LNCaP clone FGC (cell line): ENCODE measurements at regions not wholly inside any gene's neighbourhood (a gene's known extent, or its start where the extent isn't known, plus 50 kb on each side); places are given as distances from the start of the nearest gene placed in this dataset.

Experiments used
- DNase-seq: peaks from one replicate; pipeline ENCODE4 v3.0.0-alpha.2; 2011; ENCODE audit warnings: low read depth
- H3K4me3 ChIP-seq: 2 replicates; pipeline ENCODE4 v1.5.1; 2011; ENCODE audit warnings: mild to moderate bottlenecking, low read depth, low read length, control low read depth
- TF ChIP-seq, protein P1 (sequence below): IDR thresholded peaks from 2 replicates; pipeline ENCODE4 v1.5.1; 2012; ENCODE audit warnings: mild to moderate bottlenecking; ENCODE audit not compliant: control insufficient read depth, insufficient read depth; ENCODE audit errors: extremely low read depth

DNA sequence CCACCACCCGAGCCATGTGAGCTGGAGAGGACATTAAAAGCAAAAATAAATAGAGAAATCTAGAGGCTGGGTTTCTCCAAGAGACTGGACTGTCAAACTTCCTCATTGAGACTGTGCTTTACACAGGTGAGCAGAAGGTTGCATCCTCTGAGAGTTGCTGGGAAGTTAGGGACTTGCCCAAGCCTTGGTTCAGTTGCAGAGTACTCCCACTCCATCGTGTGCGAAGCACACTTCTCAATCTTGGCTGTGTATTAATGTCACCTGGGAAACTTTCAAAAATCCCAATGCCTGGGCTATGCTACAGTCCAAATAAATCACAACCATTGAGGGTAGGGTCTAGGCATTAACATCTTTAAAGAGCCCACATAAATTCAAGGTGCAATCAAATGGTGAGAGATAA, 89.2 kb downstream of the ZNF330 start:
- DNase-seq, result no peak
- TF ChIP-seq, protein P1, sequence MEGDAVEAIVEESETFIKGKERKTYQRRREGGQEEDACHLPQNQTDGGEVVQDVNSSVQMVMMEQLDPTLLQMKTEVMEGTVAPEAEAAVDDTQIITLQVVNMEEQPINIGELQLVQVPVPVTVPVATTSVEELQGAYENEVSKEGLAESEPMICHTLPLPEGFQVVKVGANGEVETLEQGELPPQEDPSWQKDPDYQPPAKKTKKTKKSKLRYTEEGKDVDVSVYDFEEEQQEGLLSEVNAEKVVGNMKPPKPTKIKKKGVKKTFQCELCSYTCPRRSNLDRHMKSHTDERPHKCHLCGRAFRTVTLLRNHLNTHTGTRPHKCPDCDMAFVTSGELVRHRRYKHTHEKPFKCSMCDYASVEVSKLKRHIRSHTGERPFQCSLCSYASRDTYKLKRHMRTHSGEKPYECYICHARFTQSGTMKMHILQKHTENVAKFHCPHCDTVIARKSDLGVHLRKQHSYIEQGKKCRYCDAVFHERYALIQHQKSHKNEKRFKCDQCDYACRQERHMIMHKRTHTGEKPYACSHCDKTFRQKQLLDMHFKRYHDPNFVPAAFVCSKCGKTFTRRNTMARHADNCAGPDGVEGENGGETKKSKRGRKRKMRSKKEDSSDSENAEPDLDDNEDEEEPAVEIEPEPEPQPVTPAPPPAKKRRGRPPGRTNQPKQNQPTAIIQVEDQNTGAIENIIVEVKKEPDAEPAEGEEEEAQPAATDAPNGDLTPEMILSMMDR, result no peak
- H3K4me3 ChIP-seq, result no peak overlapping the region

DNA sequence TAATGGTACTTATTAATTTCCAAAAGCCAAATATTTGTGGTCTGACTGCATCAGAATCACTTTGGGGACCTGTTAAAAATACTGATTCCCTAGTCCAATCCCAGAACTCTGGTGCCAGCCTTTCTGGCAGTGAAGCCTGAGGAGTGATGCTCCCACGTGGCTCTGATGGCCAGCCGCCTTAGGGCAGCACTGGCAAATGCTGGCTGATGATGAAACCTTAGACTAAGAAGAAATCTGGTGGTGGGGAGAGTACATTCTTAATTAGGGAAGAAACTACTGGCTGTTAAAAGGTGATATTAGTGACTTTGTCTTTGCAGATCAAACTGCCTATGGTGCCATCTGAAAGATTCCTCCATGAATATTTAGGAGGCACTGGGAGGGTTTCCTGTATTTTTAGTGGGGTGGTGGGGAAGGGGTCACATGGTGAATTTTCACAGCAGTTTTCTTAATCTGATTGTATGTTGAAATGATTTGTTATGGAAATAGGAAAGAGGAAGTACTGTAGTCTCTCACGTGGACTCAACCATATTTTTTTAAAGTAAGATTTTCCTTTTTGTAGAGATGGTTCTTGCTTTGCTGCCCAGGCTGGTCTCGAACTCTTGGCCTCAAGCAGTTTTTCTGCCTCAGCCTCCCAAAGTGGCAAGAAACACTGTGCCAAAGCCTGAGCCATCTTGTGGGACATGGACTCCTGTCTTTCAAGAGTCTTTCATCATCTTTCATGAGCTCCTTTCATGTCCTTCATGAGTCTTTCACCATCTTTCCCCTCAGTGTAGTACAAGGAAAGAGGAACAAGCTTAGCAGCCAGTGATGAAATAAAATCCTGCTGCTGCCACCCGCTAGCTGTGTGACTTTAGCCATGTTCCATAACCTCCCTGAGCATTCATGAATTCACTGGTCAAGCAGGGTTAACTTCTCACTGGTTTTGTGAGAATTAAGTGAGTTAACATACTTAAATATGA, 90.8 kb downstream of the ZNF330 start:
- TF ChIP-seq, protein P1, result no peak
- no peak for DNase-seq
- no peak overlapping the region for H3K4me3 ChIP-seq

DNA sequence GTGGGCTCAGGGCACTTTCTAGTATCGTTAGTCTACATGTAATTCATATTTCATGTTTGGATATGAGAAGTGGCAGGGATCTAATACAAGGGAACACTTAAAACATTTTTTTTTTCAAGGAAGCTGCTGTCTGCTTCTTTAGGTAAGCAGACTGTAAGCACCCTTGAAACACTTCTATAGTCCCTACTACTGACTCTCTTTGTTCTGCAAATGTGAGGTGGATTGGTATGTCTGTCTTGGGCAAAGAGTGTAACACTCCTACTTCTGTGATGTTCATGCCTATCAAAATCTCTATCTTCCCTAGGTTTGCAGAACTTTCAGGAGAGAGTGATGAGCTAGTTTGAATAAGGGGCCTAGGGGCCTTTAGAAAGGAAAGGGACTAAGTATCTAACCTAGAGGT, 93.9 kb downstream of the ZNF330 start:
- no peak for DNase-seq
- H3K4me3 ChIP-seq, result no peak overlapping the region
- TF ChIP-seq, protein P1, result no peak

DNA sequence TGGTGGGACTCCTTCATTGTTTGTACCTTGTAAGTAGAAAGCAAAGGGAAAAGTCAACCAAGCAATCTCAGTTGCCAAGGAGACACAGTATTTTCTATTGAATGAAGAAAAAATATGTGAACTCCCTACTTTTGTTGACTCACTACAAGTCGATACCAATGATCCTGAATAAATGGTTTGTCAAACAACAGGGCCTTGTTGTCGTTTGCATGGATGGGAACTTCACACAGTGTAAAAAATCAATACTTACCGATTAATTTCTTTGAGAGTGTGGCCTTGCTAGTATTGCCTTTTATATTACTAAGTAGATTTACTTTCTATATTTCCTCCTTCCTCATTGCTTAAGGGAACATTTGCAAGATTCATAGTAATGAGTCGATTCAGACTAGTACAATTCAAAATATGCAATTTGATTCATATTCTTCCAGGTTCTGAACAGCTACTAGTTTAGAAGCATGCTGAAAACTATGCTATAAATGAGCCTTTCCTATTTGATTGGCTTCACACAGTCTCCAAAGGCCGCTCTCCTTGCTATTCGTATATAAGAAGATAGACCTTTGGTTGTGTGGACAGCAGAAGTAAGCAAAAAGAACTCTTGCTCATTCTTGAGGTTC, 108.0 kb downstream of the ZNF330 start:
- H3K4me3 ChIP-seq, result no peak overlapping the region
- TF ChIP-seq, protein P1, result no peak
- DNase-seq, result no peak

DNA sequence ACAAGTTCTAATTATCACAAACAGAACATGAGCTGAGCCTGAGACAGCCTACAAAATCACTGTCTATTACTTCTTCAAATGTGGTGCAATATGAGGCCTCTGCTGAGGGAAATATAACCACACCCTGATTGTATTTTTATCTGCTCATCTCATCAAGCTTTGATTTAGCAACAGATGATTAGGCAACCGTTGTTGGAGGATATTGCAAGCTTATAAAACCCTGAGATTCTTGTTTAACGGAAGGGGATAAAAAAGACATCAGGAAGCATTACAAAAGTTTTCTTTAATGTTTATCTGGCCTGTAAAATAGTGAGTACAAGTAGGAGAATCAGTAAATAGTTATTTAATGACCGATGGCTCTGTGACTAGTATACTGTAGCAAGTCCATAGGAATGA, 108.5 kb downstream of the ZNF330 start:
- peak; percentile 79 for DNase-seq
- no peak overlapping the region for H3K4me3 ChIP-seq
- TF ChIP-seq, protein P1, result no peak

DNA sequence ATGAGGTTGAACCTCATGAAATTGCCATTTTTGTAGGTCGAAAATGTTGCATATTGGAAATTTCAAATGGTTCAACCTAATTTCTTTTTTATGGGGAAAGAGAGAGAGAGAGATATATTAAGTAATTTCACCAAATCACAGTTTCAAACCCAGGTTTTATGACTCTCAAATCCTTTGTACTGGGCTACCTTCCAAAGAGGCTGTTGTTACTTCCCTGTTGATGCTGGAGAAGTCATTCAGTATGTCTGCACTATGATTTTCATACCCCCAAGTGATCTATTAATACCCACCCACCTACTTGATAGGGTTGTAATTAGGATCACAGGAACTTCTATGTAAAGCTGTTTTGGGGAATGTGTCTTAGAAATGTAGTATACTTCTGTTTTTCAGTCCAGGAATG, 109.9 kb downstream of the ZNF330 start:
- TF ChIP-seq, protein P1, result no peak
- no peak overlapping the region for H3K4me3 ChIP-seq
- DNase-seq, result no peak
